Neuronal stem cell (in vitro differentiated cells): ENCODE measurements at regions not wholly inside any gene's neighbourhood (a gene's known extent, or its start where the extent isn't known, plus 50 kb on each side); places are given as distances from the start of the nearest gene placed in this dataset.

Experiments used
- DNase-seq: peaks from one replicate; pipeline ENCODE4 v3.0.0-alpha.2; 2013; ENCODE audit warnings: low spot score
- H2AFZ ChIP-seq: one replicate; pipeline ENCODE4 v1.6.1; 2013; ENCODE audit warnings: mild to moderate bottlenecking, low read length, inconsistent platforms
- H2AK5ac ChIP-seq: 2 replicates; pipeline ENCODE4 v1.6.1; 2013; ENCODE audit warnings: low read depth, mild to moderate bottlenecking, inconsistent platforms, low read length, moderate library complexity, mixed read lengths
- H2BK120ac ChIP-seq: 2 replicates; pipeline ENCODE4 v1.6.1; 2013; ENCODE audit warnings: low read depth, mild to moderate bottlenecking, inconsistent platforms, low read length, moderate library complexity, mixed read lengths
- H2BK12ac ChIP-seq: one replicate; pipeline ENCODE4 v1.6.1; 2013; ENCODE audit warnings: low read length, inconsistent platforms
- H2BK15ac ChIP-seq: 2 replicates; pipeline ENCODE4 v1.6.1; 2013; ENCODE audit warnings: mild to moderate bottlenecking, low read length, inconsistent platforms, mixed read lengths
- H2BK5ac ChIP-seq: one replicate; pipeline ENCODE4 v1.6.1; 2013; ENCODE audit warnings: inconsistent platforms, mild to moderate bottlenecking, low read length, moderate library complexity
- H3K14ac ChIP-seq: one replicate; pipeline ENCODE4 v1.6.1; 2013; ENCODE audit warnings: low read length, inconsistent platforms
- H3K18ac ChIP-seq: 2 replicates; pipeline ENCODE4 v1.6.1; 2013; ENCODE audit warnings: low read length, inconsistent platforms
- H3K23ac ChIP-seq: 2 replicates; pipeline ENCODE4 v1.6.1; 2013; ENCODE audit warnings: low read depth, mild to moderate bottlenecking, mixed read lengths, low read length, inconsistent platforms; ENCODE audit not compliant: poor library complexity
- H3K27ac ChIP-seq: replicated peaks from 3 replicates; pipeline ENCODE4 v1.5.1; 2013; ENCODE audit warnings: low read length, inconsistent platforms
- H3K27me3 ChIP-seq, 3 experiments: 2 replicates each; pipeline ENCODE4 v1.6.1; 2013; ENCODE audit warnings: low read length in 3 of 3, mild to moderate bottlenecking in 2 of 3, inconsistent platforms in 1 of 3, low read depth in 1 of 3, mixed read lengths in 1 of 3, moderate library complexity in 1 of 3; ENCODE audit not compliant: control insufficient read depth in 3 of 3, insufficient read depth in 3 of 3
- H3K36me3 ChIP-seq, 2 donors: replicated peaks in 1 of 2; 2 replicates each; pipeline ENCODE4 v1.6.1; 2013; ENCODE audit warnings: low read length in 2 of 2; ENCODE audit not compliant: control insufficient read depth in 2 of 2, insufficient read depth in 2 of 2
- H3K4ac ChIP-seq: 2 replicates; pipeline ENCODE4 v1.6.1; 2013; ENCODE audit warnings: inconsistent platforms, mild to moderate bottlenecking, low read length, moderate library complexity
- H3K4me1 ChIP-seq, 2 donors: 1 replicate in 1 of 2; 2 replicates in 1 of 2; pipeline ENCODE4 v1.6.1; 2013; ENCODE audit warnings: low read length in 2 of 2, low read depth in 1 of 2; ENCODE audit not compliant: control insufficient read depth in 2 of 2, insufficient read depth in 1 of 2
- H3K4me2 ChIP-seq: one replicate; pipeline ENCODE4 v1.6.1; 2013; ENCODE audit warnings: mild to moderate bottlenecking, low read length, inconsistent platforms; ENCODE audit not compliant: insufficient read depth, poor library complexity, severe bottlenecking
- H3K4me3 ChIP-seq, 2 donors: 2 replicates each; pipeline ENCODE4 v1.5.1; 2013; ENCODE audit warnings: low read length in 2 of 2, mild to moderate bottlenecking in 2 of 2, inconsistent platforms in 1 of 2, moderate library complexity in 1 of 2
- H3K79me1 ChIP-seq: one replicate; pipeline ENCODE4 v1.6.1; 2013; ENCODE audit warnings: low read depth, mild to moderate bottlenecking, inconsistent platforms, low read length, moderate library complexity
- H3K9ac ChIP-seq: one replicate; pipeline ENCODE4 v1.6.1; 2013; ENCODE audit warnings: mild to moderate bottlenecking, low read depth, low read length, inconsistent platforms; ENCODE audit not compliant: poor library complexity
- H3K9me3 ChIP-seq, 2 donors: replicated peaks in 1 of 2; 2 replicates each; pipeline versions ENCODE3 to v1.6.1; 2013; ENCODE audit warnings: low read length in 2 of 2, mild to moderate bottlenecking in 2 of 2, inconsistent platforms in 1 of 2, low read depth in 1 of 2, mixed read lengths in 1 of 2, moderate library complexity in 1 of 2; ENCODE audit not compliant: control insufficient read depth in 2 of 2, insufficient read depth in 1 of 2
- H4K8ac ChIP-seq: one replicate; pipeline ENCODE4 v1.6.1; 2013; ENCODE audit warnings: low read depth, mild to moderate bottlenecking, inconsistent platforms, low read length, moderate library complexity
- H4K91ac ChIP-seq: one replicate; pipeline ENCODE4 v1.6.1; 2013; ENCODE audit warnings: low read length, low read depth, mild to moderate bottlenecking, inconsistent platforms; ENCODE audit not compliant: poor library complexity
- WGBS, 2 donors: extraction: QIAGEN DNeasy Blood & Tissue Kit; methylation state at CpG; one replicate each; pipeline ENCODE4 v1.1.7; 2013; ENCODE audit warnings: missing lambda C conversion rate in 2 of 2, mixed read lengths in 1 of 2; ENCODE audit not compliant: insufficient read length in 2 of 2, insufficient replicate concordance in 1 of 2; ENCODE audit errors: extremely low coverage in 2 of 2; 5-methylcytosine and 5-hydroxymethylcytosine counted together

GRCh38 chr7:12069757-12070156 lies 141.3 kb upstream of the TMEM106B start:
- Histone ChIP-seq H2BK120ac (no peak overlapping the region), H3K4me2 (no peak overlapping the region), H3K27ac (no peak overlapping the region), H4K91ac (no peak overlapping the region), H3K23ac (no peak overlapping the region), H3K36me3 (no peaks in the 10 kb centered on the region), H3K4ac (no peak overlapping the region), H4K8ac (no peak overlapping the region), H2AFZ (no peak overlapping the region), H3K9ac (no peak overlapping the region), H3K4me3 (no peak overlapping the region), H2BK15ac (no peak overlapping the region), H3K79me1 (no peaks in the 10 kb centered on the region), H2BK12ac (no peak overlapping the region), H2BK5ac (no peak overlapping the region), H3K4me1 (no peaks in the 10 kb centered on the region), H2AK5ac (no peak overlapping the region), H3K27me3 (no peaks in the 10 kb centered on the region), H3K14ac (no peak overlapping the region), H3K9me3 (peaks cover 0 to under 1% of the 10 kb centered on the region in 2 donors), H3K18ac (no peak overlapping the region)
- DNase-seq, result no peak
- no CpG with 5 or more reads among the region's 1 CpG for WGBS, 2 donors

GRCh38 chr7:12074889-12075288 lies 136.2 kb upstream of the TMEM106B start:
- H3K27me3 ChIP-seq, result no peaks in the 10 kb centered on the region
- no peak overlapping the region for H2AK5ac ChIP-seq
- H2BK5ac ChIP-seq, result no peak overlapping the region
- H3K9me3 ChIP-seq, result peaks cover 0 to 5% of the 10 kb centered on the region in 2 donors
- no peak overlapping the region for H3K14ac ChIP-seq
- no peak overlapping the region for H3K18ac ChIP-seq
- H2BK12ac ChIP-seq, result no peak overlapping the region
- no peak for DNase-seq
- H3K36me3 ChIP-seq, result no peaks in the 10 kb centered on the region
- no peak overlapping the region for H3K27ac ChIP-seq
- no peak overlapping the region for H2BK15ac ChIP-seq
- H2AFZ ChIP-seq, result no peak overlapping the region
- H3K4ac ChIP-seq, result no peak overlapping the region
- H4K91ac ChIP-seq, result no peak overlapping the region
- H4K8ac ChIP-seq, result no peak overlapping the region
- H3K9ac ChIP-seq, result no peak overlapping the region
- H2BK120ac ChIP-seq, result no peak overlapping the region
- no peak overlapping the region for H3K23ac ChIP-seq
- no peaks in the 10 kb centered on the region for H3K79me1 ChIP-seq
- H3K4me3 ChIP-seq, result no peak overlapping the region
- H3K4me2 ChIP-seq, result no peak overlapping the region
- WGBS, 2 donors, result no CpG with 5 or more reads among the region's 1 CpG
- H3K4me1 ChIP-seq, result no peaks in the 10 kb centered on the region

- Histone ChIP-seq H2AFZ (no peak overlapping the region), H3K4me2 (no peak overlapping the region), H2BK12ac (no peak overlapping the region), H3K4me3 (no peak overlapping the region), H4K91ac (no peak overlapping the region), H2BK120ac (no peak overlapping the region), H3K23ac (no peak overlapping the region), H3K36me3 (no peaks in the 10 kb centered on the region), H3K4me1 (no peaks in the 10 kb centered on the region), H2AK5ac (no peak overlapping the region), H3K4ac (no peak overlapping the region), H3K27me3 (no peaks in the 10 kb centered on the region), H3K9me3 (peaks cover 0 to 2% of the 10 kb centered on the region in 2 donors), H3K27ac (no peak overlapping the region), H3K18ac (no peak overlapping the region), H2BK5ac (no peak overlapping the region), H3K9ac (no peak overlapping the region), H3K79me1 (no peaks in the 10 kb centered on the region), H4K8ac (no peak overlapping the region), H3K14ac (no peak overlapping the region), H2BK15ac (no peak overlapping the region)
- DNase-seq, result no peak
- WGBS, 2 donors, result no CpG with 5 or more reads among the region's 3 CpGs
Observed at GRCh38 chr7:12080006-12080405, 131.1 kb upstream of the TMEM106B start.

- no CpG with 5 or more reads among the region's 1 CpG for WGBS, 2 donors
- Histone ChIP-seq H3K18ac (no peak overlapping the region), H3K4ac (no peak overlapping the region), H3K9ac (no peak overlapping the region), H3K4me3 (no peak overlapping the region), H3K14ac (no peak overlapping the region), H2BK120ac (no peak overlapping the region), H2AFZ (no peak overlapping the region), H3K27ac (no peak overlapping the region), H4K8ac (no peak overlapping the region), H2BK5ac (no peak overlapping the region), H2AK5ac (no peak overlapping the region), H3K9me3 (no peaks in the 10 kb centered on the region), H3K79me1 (no peaks in the 10 kb centered on the region), H3K4me2 (no peak overlapping the region), H3K23ac (no peak overlapping the region), H3K36me3 (no peaks in the 10 kb centered on the region), H3K4me1 (no peaks in the 10 kb centered on the region), H2BK15ac (no peak overlapping the region), H2BK12ac (no peak overlapping the region), H4K91ac (no peak overlapping the region), H3K27me3 (no peaks in the 10 kb centered on the region)
- DNase-seq, result no peak
Observed at GRCh38 chr7:12085516-12085915, 125.6 kb upstream of the TMEM106B start.
